AML-193 (cell line): ENCODE measurements at regions not wholly inside any gene's neighbourhood (a gene's known extent, or its start where the extent isn't known, plus 50 kb on each side); places are given as distances from the start of the nearest gene placed in this dataset.
A peak's percentile ranks its signal among the peaks of the same experiment; 100 is the strongest.
"Not testable (repeated sequence)": the region's sequence is repeated elsewhere in the genome, so short reads cannot be mapped to it uniquely, and the experiment has no call there.

Experiments
- DNase-seq, 2 experiments: peaks; one replicate each; lab custom pipeline; 2025; lab: John Stamatoyannopoulos, UW

- no peak for DNase-seq
Measured at GRCh38 chr5:39968381-39968780, 543.6 kb upstream of the DAB2 start.

DNA sequence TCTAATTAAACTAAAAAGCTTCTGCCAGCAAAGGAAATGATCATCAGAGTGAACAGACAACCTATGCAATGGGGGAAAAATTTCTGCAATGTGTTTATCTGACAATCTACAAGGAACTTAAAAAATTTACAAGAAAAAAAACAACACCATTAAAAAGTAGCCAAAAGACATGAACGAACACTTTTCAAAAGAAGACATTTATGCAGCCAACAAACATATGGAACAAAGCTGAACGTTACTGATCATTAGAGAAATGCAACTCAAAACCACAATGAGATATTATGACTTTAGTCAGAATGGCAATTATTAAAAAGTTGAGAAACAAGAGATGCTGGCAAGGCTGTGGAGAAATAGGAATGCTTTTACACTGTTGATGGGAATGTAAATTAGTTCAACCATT, 530.4 kb upstream of the DAB2 start:
- DNase-seq = no peak

GRCh38 chr5:39951070-39951469, 526.3 kb upstream of the DAB2 start:
- DNase-seq = no peak

GRCh38 chr5:39948867-39949468, 524.2 kb upstream of the DAB2 start:
- DNase-seq = peak; percentile 70 to 74

- peak in 1 of 2 experiments; percentile 37 for DNase-seq
Measured at GRCh38 chr5:39948341-39948740, 523.6 kb upstream of the DAB2 start.

DNA sequence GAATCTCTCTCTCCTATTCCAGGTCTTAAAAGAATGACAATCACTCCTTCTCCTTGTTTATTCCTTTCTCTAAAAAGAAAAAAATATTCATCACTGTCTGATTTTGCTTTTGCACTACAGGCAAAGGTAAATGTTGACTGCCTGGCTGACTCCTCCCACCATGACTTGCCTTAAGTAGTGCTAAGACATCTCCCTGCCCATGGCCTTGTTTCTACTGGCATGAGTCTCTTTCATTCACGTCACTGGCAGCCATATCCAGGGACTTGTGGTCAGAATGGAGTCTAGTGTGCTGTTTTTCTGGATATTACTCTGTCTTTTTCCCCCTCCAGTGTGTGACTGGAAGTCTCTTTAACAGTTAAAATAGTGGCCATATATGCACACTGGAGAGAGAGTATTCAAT, 522.9 kb upstream of the DAB2 start:
- DNase-seq = no peak

DNA sequence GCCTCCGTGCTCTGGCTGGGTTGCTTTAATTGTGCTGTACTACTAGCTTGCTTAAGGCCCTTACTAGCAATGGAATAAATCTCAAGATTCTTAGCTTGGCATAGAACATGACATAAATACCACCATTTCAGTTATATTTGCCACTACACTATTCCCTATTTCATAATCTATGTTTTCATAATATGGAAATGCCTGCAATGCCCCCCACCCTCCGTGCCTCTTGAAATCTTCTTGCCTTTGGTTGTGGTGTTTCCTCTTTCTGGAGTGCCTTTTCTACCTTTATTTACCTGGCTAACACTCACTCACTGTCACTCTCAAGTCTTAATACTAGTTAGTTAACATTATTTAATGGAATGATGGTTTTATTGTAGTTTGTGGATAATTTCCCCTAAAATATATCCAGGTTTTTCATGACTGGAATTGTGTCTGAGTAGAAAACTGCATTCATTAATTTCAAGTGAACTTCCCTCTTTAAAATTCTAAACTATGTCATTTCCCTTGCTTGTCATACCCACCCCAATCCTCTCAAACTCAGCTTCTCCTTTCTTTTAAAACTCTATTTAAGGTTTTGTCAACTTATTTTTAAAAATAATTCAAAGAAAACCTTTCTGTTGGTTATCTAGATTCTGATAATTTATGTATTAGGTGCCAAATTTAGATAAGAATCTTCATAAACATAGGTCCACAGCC, 521.7 kb upstream of the DAB2 start:
- peak; percentile 53 to 70 for DNase-seq

DNA sequence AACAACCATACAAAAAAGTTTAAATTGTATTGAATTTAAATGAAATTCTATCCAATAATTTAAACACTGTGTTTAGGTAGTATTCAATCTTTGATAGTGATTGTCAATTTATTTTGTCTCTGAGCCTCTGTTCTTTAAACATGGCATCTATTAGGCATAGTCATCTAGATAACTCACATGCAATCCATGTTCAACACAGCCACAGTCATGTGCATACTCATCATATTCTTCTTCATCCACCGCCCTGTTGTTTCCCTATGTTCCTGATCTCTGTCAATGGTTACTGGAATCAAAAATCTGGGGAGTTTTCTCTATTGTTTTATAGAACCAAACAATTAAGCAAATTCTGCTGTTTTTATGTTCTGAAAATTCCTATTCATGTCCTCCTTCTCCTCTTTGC, 521.1 kb upstream of the DAB2 start:
- no peak for DNase-seq

DNA sequence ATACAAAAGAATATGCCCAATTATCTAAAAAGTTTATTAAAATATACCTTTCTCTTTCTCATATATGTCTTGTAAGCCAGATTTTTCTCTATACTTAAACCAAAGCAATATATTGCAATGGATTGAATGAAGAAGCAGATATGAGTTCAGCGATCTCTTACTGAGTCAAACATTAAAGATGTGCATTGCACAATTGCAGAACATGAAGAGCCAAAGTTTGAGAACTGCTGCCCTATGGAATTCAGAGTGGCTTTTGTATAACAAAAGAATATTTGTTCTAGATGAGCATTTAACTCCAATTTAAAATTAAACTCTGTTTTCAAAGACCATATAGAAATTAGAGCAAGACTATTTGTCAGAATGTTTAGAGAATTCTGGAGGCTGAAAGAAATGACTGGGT, 519.0 kb upstream of the DAB2 start:
- DNase-seq = no peak

- no peak for DNase-seq
Measured at GRCh38 chr5:39942606-39943005, 517.8 kb upstream of the DAB2 start.

DNA sequence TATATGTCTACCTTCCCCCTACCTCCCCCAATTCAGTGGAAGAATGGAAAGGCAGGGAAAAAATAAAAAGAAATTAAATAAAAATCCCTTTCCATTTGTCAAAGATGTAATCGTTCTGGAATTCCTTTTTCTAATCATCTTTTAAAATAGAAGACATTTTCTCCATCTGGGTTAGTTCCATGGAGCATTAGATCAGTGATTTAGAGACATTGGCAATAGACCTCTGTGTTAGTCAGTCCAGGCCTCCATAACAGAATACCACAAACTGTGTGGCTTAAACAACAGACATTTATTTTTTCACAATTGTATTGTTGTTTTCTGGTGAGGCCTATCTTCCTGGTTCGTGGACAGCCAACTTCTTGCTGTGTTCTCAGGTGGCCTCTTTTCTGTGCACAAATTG, 516.6 kb upstream of the DAB2 start:
- no peak for DNase-seq

DNA sequence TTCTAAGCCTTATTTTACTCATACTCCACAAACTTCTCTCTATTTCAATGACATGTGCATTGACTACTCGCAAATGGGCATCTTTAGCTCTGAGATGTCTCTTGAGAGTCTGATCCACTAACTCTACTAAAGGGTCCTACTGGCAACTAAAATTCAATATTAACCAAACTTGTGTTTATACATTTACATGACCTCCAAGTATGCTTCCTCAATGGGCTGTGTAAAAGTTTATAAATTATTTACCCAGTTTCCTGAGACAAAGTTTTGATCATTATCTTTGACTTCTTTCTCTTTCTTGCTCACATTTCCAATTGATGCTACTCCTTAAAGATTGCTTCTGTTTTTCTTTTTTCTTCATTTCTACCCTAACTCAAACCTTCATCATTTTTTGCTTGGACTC, 510.1 kb upstream of the DAB2 start:
- no peak for DNase-seq

GRCh38 chr5:39933061-39933460, 508.3 kb upstream of the DAB2 start:
- DNase-seq = no peak

GRCh38 chr5:39928709-39929108, 503.9 kb upstream of the DAB2 start:
- DNase-seq = no peak

- no peak for DNase-seq
Measured at GRCh38 chr5:39919876-39920275, 495.1 kb upstream of the DAB2 start.

DNA sequence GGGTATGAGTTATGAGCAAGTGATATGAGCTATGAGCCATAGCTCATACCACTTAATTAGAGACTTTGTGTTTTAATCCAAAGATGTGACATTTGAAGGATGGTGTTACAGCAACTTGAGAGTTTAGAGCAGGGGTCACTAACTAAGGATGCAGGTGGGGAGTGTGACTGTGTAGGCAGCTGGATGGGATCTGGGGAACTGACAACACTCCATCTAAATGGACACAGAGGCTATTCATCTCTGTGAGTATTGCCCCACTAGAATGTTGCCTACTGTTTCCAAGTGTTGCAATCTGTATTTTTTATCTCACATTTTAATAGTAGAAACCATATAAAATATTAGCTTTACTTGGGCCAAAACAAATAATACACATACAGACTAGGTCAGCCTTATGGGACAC, 488.1 kb upstream of the DAB2 start:
- no peak for DNase-seq

GRCh38 chr5:39907267-39907951, 482.6 kb upstream of the DAB2 start:
- DNase-seq = not testable (repeated sequence)

DNA sequence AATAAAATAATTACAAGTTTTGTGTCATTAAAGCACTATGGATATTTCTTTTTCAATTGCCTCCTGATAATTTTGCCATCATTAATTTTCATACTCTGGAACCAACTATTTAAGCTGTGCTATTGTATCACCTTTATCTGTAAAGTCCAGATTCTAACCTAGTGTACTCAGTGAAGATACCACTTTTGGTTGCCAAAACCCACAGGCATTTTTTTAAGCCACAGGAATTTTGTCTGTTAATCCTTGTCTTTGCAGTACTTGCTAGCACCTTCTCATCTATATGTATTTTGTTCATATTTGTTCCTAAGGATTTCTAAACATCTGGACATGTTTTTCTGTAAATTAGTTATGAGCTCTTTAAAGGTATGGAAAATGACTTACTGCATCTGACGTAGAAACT, 481.4 kb upstream of the DAB2 start:
- DNase-seq = no peak

DNA sequence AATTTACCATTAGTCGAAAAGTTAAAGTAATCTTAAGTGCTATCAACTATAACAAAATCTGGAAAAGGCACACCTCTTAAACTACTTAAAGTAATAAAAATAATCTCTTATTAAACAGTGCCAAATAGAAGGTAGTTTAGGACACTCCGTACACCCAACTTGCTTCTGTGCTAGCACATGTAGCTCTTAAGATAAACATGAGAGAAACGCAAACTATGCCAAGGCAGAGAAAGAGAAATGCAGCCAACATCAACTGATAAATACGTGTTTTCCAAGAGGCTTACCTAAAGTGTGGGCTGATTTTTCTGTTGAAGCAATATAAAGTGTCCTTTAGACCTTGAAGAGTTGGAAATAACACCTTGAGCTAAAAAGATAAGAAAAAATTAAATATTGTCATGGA, 480.6 kb upstream of the DAB2 start:
- DNase-seq = no peak

DNA sequence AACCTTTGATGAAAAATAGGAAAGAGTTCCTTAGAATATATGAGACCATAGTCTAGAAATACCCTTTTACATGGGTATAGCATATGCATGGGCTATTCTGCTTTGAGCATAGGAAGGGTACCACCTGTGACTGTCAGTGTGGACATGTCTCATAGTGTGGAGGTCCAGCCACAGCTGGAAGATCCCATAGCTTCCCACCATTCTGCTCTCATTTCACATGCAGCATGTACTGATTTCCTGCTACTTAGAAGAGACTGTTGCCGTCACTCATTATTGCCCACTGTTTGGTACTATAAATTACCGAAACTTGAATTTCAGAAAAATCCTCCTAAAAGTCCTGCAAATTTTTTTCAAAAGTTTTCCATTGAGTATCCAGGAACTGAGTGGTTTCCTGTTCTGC, 477.8 kb upstream of the DAB2 start:
- no peak for DNase-seq

- DNase-seq = no peak
Measured at GRCh38 chr5:39898731-39899130, 474.0 kb upstream of the DAB2 start.

DNA sequence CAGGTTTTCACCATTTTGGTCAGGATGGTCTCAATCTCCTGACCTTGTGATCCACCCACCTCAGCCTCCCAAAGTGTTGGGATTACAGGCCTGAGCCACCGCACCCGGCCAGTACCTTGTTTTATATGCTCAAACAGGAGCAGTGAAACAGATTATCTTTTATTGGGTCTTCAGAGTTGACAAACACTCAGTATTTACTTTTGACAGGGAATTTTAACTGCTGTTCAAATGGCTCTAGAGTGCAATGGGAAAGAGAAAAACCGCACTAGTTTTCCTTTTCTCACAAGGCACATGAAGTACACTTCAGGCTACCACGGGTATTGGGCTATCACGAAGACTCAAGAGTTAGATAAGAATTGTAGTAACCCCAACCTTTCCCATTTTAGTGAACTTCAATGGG, 471.9 kb upstream of the DAB2 start:
- DNase-seq = no peak

DNA sequence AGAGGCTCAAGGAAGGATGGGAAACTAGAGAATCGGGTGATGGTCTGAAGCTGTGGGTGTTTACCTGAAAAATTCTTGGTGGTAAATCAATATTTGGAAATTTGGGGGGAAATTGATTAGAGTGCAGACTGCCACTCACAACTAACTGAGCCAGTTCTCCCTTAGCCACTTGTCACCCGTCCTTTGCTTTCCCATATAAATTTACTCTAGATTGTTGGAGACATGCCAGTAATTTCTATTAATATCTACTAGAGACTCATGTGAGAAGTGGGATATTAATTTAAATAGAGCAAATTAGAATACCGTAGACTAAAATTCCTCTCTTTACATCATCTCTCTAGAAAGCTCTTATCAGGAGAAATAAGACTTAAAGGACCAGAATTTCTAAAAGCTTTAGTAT, 471.3 kb upstream of the DAB2 start:
- DNase-seq = no peak

- DNase-seq = no peak
Measured at GRCh38 chr5:39892708-39893107, 467.9 kb upstream of the DAB2 start.
